Glutamatergic neuron (in vitro differentiated cells): ENCODE measurements at regions not wholly inside any gene's neighbourhood (a gene's known extent, or its start where the extent isn't known, plus 50 kb on each side); places are given as distances from the start of the nearest gene placed in this dataset.

Source experiments
- DNase-seq: peaks from one replicate; pipeline ENCODE4 v3.0.0; 2022
- H3K27ac Mint-ChIP-seq: one replicate; pipeline ENCODE4 v1.8.0; 2020; ENCODE audit warnings: mild to moderate bottlenecking, mixed read lengths, inconsistent platforms; ENCODE audit not compliant: unreplicated experiment
- H3K27me3 Mint-ChIP-seq: one replicate; pipeline ENCODE4 v1.8.0; 2020; ENCODE audit warnings: mild to moderate bottlenecking, moderate library complexity, mixed read lengths, inconsistent platforms; ENCODE audit not compliant: unreplicated experiment
- H3K36me3 Mint-ChIP-seq: one replicate; pipeline ENCODE4 v1.8.0; 2020; ENCODE audit warnings: mild to moderate bottlenecking, mixed read lengths, inconsistent platforms; ENCODE audit not compliant: unreplicated experiment
- H3K4me1 Mint-ChIP-seq: one replicate; pipeline ENCODE4 v1.8.0; 2020; ENCODE audit warnings: mild to moderate bottlenecking, low read depth, mixed read lengths, inconsistent platforms; ENCODE audit not compliant: unreplicated experiment
- H3K4me3 Mint-ChIP-seq: one replicate; pipeline ENCODE4 v1.8.0; 2020; ENCODE audit warnings: mild to moderate bottlenecking, mixed read lengths, inconsistent platforms; ENCODE audit not compliant: unreplicated experiment
- H3K9me3 Mint-ChIP-seq: one replicate; pipeline ENCODE4 v1.8.0; 2020; ENCODE audit warnings: mild to moderate bottlenecking, moderate library complexity, mixed read lengths, inconsistent platforms; ENCODE audit not compliant: unreplicated experiment
- CTCF ChIP-seq: fragments of 200-600 bp; sonication (generic); IDR thresholded peaks from one replicate; pipeline ENCODE4 v1.5.0; 2021; ENCODE audit not compliant: partially characterized antibody, unreplicated experiment

- H3K9me3 Mint-ChIP-seq, result no peaks in the 10 kb centered on the region
- no peak for DNase-seq
- TF ChIP-seq CTCF, result no peak
- H3K4me1 Mint-ChIP-seq, result no peaks in the 10 kb centered on the region
- H3K36me3 Mint-ChIP-seq, result peaks cover 5% of the 10 kb centered on the region
- H3K27ac Mint-ChIP-seq, result no peak overlapping the region
- no peak overlapping the region for H3K4me3 Mint-ChIP-seq
- no peaks in the 10 kb centered on the region for H3K27me3 Mint-ChIP-seq
Measured at GRCh38 chr3:29077356-29077755, 203.5 kb upstream of the RBMS3 start.

DNA sequence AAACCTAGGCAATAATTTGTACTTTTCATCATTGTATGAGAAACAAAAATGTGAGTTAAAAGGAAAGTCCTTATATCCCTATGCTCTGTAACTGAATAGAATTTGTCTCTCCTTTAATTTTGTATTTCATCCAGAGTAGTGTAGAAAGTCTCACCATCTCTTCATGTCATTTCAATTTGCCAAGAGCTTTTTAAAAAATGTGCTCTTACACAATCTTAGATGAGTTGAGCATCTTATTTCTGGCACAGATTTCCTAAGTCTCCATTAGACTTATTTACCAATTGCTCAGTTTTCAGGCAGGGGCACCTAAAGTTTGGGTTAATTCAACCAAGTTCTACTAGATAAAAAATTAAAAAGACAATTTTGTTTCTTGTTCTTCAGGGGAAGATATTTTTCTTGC, 201.5 kb upstream of the RBMS3 start:
- TF ChIP-seq CTCF, result no peak
- Mint-ChIP-seq H3K27me3 (no peaks in the 10 kb centered on the region), H3K9me3 (no peaks in the 10 kb centered on the region), H3K27ac (no peak overlapping the region), H3K4me3 (no peak overlapping the region), H3K4me1 (no peaks in the 10 kb centered on the region), H3K36me3 (peaks cover 5% of the 10 kb centered on the region)
- no peak for DNase-seq

DNA sequence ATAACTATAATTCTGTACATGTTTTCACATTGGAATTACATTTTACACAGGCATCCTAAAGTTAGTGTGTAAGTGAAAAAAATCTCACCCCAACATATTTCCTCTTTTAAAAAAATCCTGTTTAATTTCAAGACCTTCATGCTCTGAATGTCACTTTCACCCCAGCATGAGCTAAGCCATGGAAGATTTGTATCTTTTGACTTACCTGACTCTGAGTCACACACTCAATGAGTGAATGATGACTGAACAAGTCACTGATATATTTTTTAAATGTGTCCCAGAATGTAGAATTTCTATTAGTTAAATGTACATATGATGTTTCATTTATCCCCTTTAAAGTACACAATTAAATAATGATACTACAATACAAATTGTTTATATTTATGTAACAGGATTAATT, 199.9 kb upstream of the RBMS3 start:
- TF ChIP-seq CTCF, result no peak
- no peak overlapping the region for H3K4me3 Mint-ChIP-seq
- peaks cover 5% of the 10 kb centered on the region for H3K36me3 Mint-ChIP-seq
- H3K27me3 Mint-ChIP-seq, result no peaks in the 10 kb centered on the region
- H3K27ac Mint-ChIP-seq, result no peak overlapping the region
- H3K4me1 Mint-ChIP-seq, result no peaks in the 10 kb centered on the region
- no peak for DNase-seq
- no peaks in the 10 kb centered on the region for H3K9me3 Mint-ChIP-seq

DNA sequence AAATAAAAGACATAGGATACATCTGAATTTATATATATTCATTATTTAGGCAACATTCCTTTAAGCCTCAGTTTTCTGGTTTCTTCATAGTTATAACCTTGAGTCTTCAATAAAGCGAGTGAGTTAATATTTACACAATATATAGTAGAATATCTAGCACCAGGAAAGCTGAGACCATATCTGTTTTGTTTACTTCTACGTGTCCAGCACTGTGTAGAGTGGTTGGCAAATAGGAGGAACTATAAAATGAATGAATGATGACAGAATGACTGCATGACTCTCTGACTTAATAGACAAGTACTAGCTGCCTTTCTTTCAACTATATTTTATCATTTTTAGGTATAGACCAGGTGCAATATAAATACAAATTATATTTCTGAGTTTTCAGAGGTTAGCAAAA, 197.8 kb upstream of the RBMS3 start:
- Mint-ChIP-seq H3K27me3 (no peaks in the 10 kb centered on the region), H3K36me3 (peaks cover 5% of the 10 kb centered on the region), H3K4me1 (no peaks in the 10 kb centered on the region), H3K27ac (no peak overlapping the region), H3K9me3 (no peaks in the 10 kb centered on the region), H3K4me3 (no peak overlapping the region)
- no peak for TF ChIP-seq CTCF
- DNase-seq, result no peak

DNA sequence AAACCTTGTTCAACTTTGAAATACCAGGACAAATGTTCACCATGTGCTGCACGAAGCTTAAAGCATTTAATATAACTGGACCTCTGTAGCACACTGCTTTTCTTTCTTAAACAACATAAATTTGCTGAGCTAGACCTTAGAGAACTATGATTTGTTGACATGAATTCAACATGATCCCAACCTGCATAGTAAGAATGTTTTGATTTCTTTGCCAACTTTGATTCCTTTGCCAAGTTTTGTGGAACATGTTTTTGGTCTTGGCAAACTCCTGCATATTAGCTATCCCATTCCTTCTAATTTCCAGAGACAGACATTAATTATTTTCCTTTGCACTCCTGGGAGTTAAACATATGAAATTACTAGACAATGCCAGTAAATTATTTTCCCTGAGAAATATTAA, 197.2 kb upstream of the RBMS3 start:
- Mint-ChIP-seq H3K9me3 (no peaks in the 10 kb centered on the region), H3K4me1 (no peaks in the 10 kb centered on the region), H3K27ac (no peak overlapping the region), H3K36me3 (peaks cover 5% of the 10 kb centered on the region), H3K4me3 (no peak overlapping the region), H3K27me3 (no peaks in the 10 kb centered on the region)
- no peak for TF ChIP-seq CTCF
- DNase-seq, result no peak
